GM12875 (cell line): ENCODE measurements at regions not wholly inside any gene's neighbourhood (a gene's known extent, or its start where the extent isn't known, plus 50 kb on each side); places are given as distances from the start of the nearest gene placed in this dataset.

Source experiments
- H3K4me3 ChIP-seq: one replicate; pipeline ENCODE4 v1.5.1; 2011; ENCODE audit warnings: low read depth, low read length, control low read depth
- TF ChIP-seq, protein P1 (sequence below): IDR thresholded peaks from 2 replicates; pipeline ENCODE4 v1.5.1; 2011; ENCODE audit warnings: low read depth, mild to moderate bottlenecking, control low read depth, inconsistent platforms, low read length, moderate library complexity, borderline replicate concordance; ENCODE audit not compliant: insufficient read depth

DNA sequence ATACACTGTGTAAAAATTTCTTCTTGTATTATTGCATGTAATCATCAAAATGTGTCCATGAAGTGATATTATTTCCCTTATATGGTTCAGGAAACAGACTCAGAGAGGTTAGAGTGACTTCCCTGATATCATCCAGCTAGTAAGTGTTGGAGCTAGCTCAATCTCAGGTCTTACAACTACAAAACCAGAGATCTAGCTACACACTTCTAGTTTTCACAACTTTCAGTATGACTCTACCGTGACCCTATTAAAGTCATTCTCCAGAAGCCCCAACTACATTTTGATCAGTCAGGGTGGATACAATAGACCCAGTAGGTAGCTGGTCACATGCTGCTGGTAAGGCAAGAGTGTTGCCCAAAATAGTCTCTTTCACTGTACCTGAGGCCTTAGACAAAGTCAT, 165.3 kb downstream of the GOLIM4 start:
- TF ChIP-seq, protein P1, sequence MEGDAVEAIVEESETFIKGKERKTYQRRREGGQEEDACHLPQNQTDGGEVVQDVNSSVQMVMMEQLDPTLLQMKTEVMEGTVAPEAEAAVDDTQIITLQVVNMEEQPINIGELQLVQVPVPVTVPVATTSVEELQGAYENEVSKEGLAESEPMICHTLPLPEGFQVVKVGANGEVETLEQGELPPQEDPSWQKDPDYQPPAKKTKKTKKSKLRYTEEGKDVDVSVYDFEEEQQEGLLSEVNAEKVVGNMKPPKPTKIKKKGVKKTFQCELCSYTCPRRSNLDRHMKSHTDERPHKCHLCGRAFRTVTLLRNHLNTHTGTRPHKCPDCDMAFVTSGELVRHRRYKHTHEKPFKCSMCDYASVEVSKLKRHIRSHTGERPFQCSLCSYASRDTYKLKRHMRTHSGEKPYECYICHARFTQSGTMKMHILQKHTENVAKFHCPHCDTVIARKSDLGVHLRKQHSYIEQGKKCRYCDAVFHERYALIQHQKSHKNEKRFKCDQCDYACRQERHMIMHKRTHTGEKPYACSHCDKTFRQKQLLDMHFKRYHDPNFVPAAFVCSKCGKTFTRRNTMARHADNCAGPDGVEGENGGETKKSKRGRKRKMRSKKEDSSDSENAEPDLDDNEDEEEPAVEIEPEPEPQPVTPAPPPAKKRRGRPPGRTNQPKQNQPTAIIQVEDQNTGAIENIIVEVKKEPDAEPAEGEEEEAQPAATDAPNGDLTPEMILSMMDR = no peak
- H3K4me3 ChIP-seq = no peak overlapping the region

DNA sequence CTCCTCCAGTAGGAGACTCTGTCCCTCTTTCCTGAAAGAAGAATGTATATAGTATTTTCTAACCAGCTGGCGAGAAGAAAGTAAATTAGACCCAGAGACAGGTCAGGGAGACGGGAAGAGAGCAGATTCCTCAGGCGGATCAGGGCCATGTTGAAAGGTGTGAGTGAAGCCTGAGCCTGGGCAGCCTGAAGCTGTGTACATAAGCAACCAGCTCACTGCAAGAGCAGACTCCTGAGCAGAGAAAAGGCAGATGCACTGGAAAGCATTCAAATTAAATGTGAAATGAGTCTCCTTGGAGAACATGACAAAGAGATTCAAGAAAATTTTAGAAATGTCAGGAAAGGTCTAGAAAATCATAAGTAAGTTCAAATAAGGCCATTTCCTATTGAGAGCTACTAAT, 165.8 kb downstream of the GOLIM4 start:
- TF ChIP-seq, protein P1 = no peak
- H3K4me3 ChIP-seq = no peak overlapping the region

DNA sequence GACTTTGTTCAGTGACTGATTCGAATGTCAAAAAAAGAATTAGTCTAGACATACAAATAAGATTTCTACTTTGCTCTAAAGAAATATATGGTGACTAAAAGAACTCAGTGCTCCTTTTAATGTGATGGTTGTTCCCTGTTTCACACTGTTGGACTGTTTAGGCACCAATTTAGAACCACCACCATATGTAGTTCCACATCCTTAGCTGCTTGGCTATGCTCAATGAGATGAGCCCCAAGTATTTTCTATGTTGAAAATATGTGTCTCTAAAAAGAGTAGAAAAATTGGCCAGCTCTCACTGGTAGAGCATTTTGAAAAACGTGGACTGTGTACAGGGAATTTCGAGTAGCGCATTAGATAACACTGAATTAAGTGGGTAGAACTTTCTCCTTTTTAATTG, 167.3 kb downstream of the GOLIM4 start:
- H3K4me3 ChIP-seq = no peak overlapping the region
- TF ChIP-seq, protein P1 = no peak

DNA sequence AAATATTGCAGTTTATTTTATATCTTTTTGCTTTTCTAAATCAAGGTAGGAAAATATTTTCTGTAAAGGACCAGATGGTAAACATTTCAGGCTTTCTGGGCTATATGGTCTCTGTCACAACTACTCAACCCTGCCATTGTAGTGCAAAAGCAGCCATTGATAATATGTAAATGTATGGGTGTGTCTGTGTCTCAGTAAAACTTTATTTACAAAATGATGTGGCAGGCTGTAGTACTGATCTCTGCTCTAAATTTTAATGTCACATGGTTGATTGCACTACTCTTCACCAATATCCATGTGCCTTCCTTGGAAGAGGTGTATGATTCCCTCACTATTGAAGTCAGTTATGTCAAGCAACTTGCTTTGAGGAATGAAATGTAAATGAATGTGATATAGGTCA, 175.0 kb downstream of the GOLIM4 start:
- no peak overlapping the region for H3K4me3 ChIP-seq
- TF ChIP-seq, protein P1 = no peak

DNA sequence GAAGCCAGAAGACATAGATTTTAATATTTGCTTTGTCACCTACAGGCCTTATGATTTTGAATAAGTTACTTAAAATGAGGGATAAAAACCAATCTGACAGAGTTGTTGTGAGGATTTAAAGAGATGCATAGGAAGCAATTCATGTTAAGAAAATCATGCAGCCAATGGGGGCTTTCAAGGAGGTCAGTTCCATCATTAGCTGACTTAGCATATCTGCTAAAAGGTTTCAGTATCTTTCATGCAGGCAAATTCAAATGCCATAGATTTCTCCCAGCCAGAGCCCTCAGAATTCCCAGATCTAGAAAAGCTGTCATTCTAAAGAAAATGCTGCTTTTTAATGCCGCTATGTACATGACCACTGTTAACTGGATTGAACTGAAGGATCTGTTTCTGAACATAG, 176.1 kb downstream of the GOLIM4 start:
- no peak overlapping the region for H3K4me3 ChIP-seq
- TF ChIP-seq, protein P1 = no peak

DNA sequence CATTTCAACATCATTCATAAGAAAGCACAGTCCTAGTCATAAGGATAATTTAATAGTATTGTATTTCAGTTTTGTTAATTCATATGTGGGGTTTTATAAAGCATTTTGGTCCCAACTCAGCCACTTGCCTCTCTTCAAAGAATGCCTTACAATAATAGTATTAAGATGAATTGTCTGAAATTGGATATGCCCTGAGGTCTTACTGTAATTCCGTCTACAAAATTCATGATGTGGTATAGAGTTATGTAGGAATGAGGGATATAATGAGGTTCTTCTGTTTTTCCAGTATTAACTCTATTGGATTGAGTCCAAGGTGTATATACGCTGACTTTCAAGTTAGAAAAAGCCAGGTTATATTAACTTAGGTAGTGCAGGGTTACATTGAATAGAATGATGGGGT, 177.0 kb downstream of the GOLIM4 start:
- TF ChIP-seq, protein P1 = no peak
- H3K4me3 ChIP-seq = no peak overlapping the region

DNA sequence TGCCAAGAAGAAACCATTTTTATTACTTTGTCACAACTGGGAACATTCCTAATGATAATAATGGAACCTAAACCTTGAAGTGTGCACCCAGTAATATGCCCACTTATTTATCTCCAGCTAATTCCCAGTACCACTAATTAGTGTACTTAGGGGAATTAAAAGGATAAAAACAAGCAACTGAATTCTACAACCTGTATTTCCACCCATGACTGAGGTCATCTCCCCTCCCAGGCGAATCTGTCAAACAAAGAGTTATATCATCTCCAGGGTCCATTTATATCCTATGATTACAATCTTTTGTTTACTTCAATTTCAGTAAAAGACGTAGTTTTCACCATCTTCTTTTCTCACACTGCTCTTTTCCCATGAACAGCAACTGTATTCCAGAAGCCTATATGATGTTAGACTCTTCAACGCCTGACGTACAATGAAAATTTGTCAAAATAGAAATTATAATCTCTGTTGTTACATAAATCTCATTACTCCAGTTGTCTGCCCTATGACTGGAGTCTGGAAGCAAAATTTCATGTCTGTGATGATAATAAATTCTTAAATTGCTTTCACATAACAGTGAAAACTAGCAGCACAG, 177.6 kb downstream of the GOLIM4 start:
- TF ChIP-seq, protein P1 = no peak

More for the DNA sequence above, 177.6 kb downstream of the GOLIM4 start:
- no peak overlapping the region for H3K4me3 ChIP-seq
